Psoas muscle (tissue), 7 donors: ENCODE measurements at regions not wholly inside any gene's neighbourhood (a gene's known extent, or its start where the extent isn't known, plus 50 kb on each side); places are given as distances from the start of the nearest gene placed in this dataset.

Source experiments
- ATAC-seq, 4 donors: fragments of 200-7000 bp; cut with Tn5 transposase; one replicate each; pipeline ENCODE4 v1.9.1; 2020; ENCODE audit warnings: moderate library complexity in 3 of 4, mild to moderate bottlenecking in 2 of 4
- DNase-seq, 2 donors: peaks; one replicate each; pipeline ENCODE4 v3.0.0-alpha.2; 2020
- H3K27ac ChIP-seq: fragments of 200-600 bp; one replicate; pipeline ENCODE4 v1.8.0; 2022
- H3K27me3 ChIP-seq, 3 donors: fragments of 200-600 bp in 1 of 3; one replicate each; pipeline versions ENCODE4 v1.6.1 to v1.8.0; 2013 to 2022; ENCODE audit warnings: low read length in 2 of 3, mild to moderate bottlenecking in 2 of 3, moderate library complexity in 1 of 3; ENCODE audit not compliant: insufficient read depth in 3 of 3
- H3K36me3 ChIP-seq, 2 donors: fragments of 200-600 bp in 1 of 2; one replicate each; pipeline versions ENCODE4 v1.6.1 to v1.8.0; 2013 to 2022; ENCODE audit warnings: low read depth in 1 of 2, mild to moderate bottlenecking in 1 of 2, moderate library complexity in 1 of 2; ENCODE audit not compliant: insufficient read depth in 1 of 2
- H3K4me1 ChIP-seq: fragments of 200-600 bp; one replicate; pipeline ENCODE4 v1.8.0; 2022
- H3K4me3 ChIP-seq: fragments of 200-600 bp; one replicate; pipeline ENCODE4 v1.8.0; 2022; ENCODE audit warnings: mild to moderate bottlenecking
- H3K9me3 ChIP-seq: fragments of 200-600 bp; one replicate; pipeline ENCODE4 v1.8.0; 2022
- CTCF ChIP-seq: fragments of 200-600 bp; IDR thresholded peaks from one replicate; pipeline ENCODE4 v1.8.0; 2022; ENCODE audit warnings: antibody characterized with exemption
- WGBS, 3 donors: extraction: QIAGEN DNeasy Blood & Tissue Kit; methylation state at CpG; one replicate each; pipeline versions ENCODE4 v1.1.6 to v1.1.7; 2013; 5-methylcytosine and 5-hydroxymethylcytosine counted together
- intact Hi-C, 2 donors: fragments of 100-400 bp; cut with DNase I; formaldehyde crosslinking; loops; one replicate each; pipeline versions ENCODE4 v1.11.0 to v1.14.2; 2022
- donor health status: healthy with polysubstance abuse.
- donor health status: DM: no; HTN: no; CAD: no; lungs with moderate emphysema.
- donor health status: Bipolar disorder and iron deficiency.
- donor health status: healthy.
- donor health status: DM: yes; HTN: yes; CAD: no.
- donor health status: DM: no; HTN: no; CAD: no.
- donor health status: DM: yes; HTN: yes; CAD: no.

- ATAC-seq: no peak
- TF ChIP-seq CTCF: no peak
- Histone ChIP-seq H3K36me3 (no peaks in the 10 kb centered on the region), H3K4me3 (no peak overlapping the region), H3K9me3 (no peaks in the 10 kb centered on the region), H3K4me1 (peaks cover 2% of the 10 kb centered on the region), H3K27ac (no peak overlapping the region), H3K27me3 (peaks cover 0 to 1% (median 0%) of the 10 kb centered on the region in 3 donors)
- no peak for DNase-seq
- WGBS, 3 donors: 57 to 73% (median 71%) methylated on average over 4 of the region's 4 CpGs
- intact Hi-C loops: no loop called here
These were observed 83.8 kb upstream of the NRXN3 start for GRCh38 chr14:78086342-78086741.

- TF ChIP-seq CTCF: no peak
- 10 to 23% (median 11%) methylated on average over 3 of the region's 3 CpGs for WGBS, 3 donors
- Histone ChIP-seq H3K27ac (no peak overlapping the region), H3K9me3 (no peaks in the 10 kb centered on the region), H3K27me3 (peaks cover 0 to 1% (median 0%) of the 10 kb centered on the region in 3 donors), H3K4me3 (no peak overlapping the region), H3K36me3 (no peaks in the 10 kb centered on the region), H3K4me1 (peaks cover 2% of the 10 kb centered on the region)
- intact Hi-C loops: no loop called here
- DNase-seq (peak in 1 of 2 donors; percentile 20), ATAC-seq (peak; percentile 93 to 99 (median 96))
These were observed 81.3 kb upstream of the NRXN3 start for GRCh38 chr14:78088916-78089315.

- Histone ChIP-seq H3K4me3 (no peak overlapping the region), H3K36me3 (no peaks in the 10 kb centered on the region), H3K27me3 (peaks cover 0 to 1% (median 0%) of the 10 kb centered on the region in 3 donors), H3K27ac (no peak overlapping the region), H3K4me1 (peaks cover 2% of the 10 kb centered on the region), H3K9me3 (no peaks in the 10 kb centered on the region)
- DNase-seq: no peak
- 64 to 72% (median 68%) methylated on average over 8 of the region's 8 CpGs for WGBS, 3 donors
- intact Hi-C loops: no loop called here
- no peak for TF ChIP-seq CTCF
- ATAC-seq: no peak
These were observed 79.3 kb upstream of the NRXN3 start for GRCh38 chr14:78090864-78091263.

- DNase-seq: no peak
- H3K9me3 ChIP-seq: no peaks in the 10 kb centered on the region
- no peaks in the 10 kb centered on the region for H3K36me3 ChIP-seq
- 83 to 88% (median 84%) methylated on average over 5 of the region's 5 CpGs for WGBS, 3 donors
- intact Hi-C loops: no loop called here
- no peak overlapping the region for H3K4me3 ChIP-seq
- no peak for TF ChIP-seq CTCF
- H3K27me3 ChIP-seq: peaks cover 0 to 1% (median 0%) of the 10 kb centered on the region in 3 donors
- H3K27ac ChIP-seq: no peak overlapping the region
- ATAC-seq: no peak
- peaks cover 2% of the 10 kb centered on the region for H3K4me1 ChIP-seq
These were observed 78.8 kb upstream of the NRXN3 start for GRCh38 chr14:78091361-78091760.

- no peak overlapping the region for H3K27ac ChIP-seq
- H3K4me3 ChIP-seq: no peak overlapping the region
- H3K36me3 ChIP-seq: no peaks in the 10 kb centered on the region
- intact Hi-C loops: no loop called here
- H3K9me3 ChIP-seq: no peaks in the 10 kb centered on the region
- DNase-seq: no peak
- ATAC-seq: no peak
- TF ChIP-seq CTCF: no peak
- peaks cover 2% of the 10 kb centered on the region for H3K4me1 ChIP-seq
- peaks cover 0 to 1% (median 0%) of the 10 kb centered on the region in 3 donors for H3K27me3 ChIP-seq
- WGBS, 3 donors: 44 to 65% (median 49%) methylated on average over 7 of the region's 7 CpGs
These were observed 78.1 kb upstream of the NRXN3 start for GRCh38 chr14:78092040-78092439.
